ENCODE measurements at regions not wholly inside any gene's neighbourhood (a gene's known extent, or its start where the extent isn't known, plus 50 kb on each side); places are given as distances from the start of the nearest gene placed in this dataset.

DNA sequence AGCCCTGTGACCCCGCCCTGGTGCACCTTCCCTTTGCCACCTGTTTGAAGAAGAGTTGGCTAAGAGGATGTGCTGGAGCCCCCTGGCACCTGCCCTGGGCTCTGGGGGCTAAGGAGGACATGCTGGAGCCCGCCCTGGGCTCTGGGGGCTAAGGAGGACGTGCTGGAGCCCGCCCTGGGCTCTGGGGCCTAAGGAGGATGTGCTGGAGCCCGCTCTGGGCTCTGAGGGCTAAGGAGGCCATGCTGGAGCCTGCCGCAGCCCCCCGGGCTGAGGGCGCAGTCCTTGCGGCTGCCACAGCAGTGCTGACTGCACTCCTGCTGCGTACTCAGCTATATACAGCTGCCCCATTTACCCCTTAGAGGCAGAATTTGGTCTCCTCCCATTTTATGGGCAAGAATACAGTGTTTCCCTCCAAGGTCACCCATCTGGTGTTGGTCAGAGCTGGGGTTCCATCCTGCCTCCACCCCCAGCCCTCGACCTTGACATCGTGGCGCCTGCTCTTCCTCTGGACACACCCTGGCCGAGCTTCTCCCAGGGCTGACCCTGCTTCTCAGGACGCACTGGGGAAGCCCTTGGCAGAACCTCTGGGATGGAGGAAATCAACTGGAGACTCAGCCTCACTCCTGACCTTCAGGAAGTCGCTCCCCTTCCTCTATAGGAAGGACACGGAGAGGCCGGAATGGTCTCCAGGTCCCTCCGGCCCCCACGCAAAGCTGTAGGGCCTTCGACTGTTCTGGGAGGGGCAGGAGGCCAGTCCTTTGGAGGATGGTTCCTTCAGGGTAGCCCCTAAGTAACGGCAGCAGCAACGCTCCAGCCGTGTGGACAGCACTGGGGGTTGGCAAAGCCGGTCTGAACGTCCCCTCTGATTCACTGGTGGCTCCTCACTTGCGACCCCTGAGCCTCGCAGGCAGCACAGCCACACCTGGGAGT is 65.0 kb upstream of the HPCAL1 start:
- peaks cover 2% of the 10 kb centered on the region for H3K9me3 ChIP-seq (ENCODE audit: severe bottlenecking)
- no peaks in the 10 kb centered on the region for H3K36me3 ChIP-seq
- no peak overlapping the region for H3K27ac ChIP-seq
- TF ChIP-seq, protein P1, sequence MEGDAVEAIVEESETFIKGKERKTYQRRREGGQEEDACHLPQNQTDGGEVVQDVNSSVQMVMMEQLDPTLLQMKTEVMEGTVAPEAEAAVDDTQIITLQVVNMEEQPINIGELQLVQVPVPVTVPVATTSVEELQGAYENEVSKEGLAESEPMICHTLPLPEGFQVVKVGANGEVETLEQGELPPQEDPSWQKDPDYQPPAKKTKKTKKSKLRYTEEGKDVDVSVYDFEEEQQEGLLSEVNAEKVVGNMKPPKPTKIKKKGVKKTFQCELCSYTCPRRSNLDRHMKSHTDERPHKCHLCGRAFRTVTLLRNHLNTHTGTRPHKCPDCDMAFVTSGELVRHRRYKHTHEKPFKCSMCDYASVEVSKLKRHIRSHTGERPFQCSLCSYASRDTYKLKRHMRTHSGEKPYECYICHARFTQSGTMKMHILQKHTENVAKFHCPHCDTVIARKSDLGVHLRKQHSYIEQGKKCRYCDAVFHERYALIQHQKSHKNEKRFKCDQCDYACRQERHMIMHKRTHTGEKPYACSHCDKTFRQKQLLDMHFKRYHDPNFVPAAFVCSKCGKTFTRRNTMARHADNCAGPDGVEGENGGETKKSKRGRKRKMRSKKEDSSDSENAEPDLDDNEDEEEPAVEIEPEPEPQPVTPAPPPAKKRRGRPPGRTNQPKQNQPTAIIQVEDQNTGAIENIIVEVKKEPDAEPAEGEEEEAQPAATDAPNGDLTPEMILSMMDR (IDR thresholded peaks at IDR 0.05; ENCODE audit: low read depth, low read length): no peak
- DNase-seq: no peak
- H3K4me3 ChIP-seq (ENCODE audit: low read depth, low read length): no peak overlapping the region
- H3K27me3 ChIP-seq (ENCODE audit: insufficient read depth, low read depth, severe bottlenecking): no peaks in the 10 kb centered on the region

DNA sequence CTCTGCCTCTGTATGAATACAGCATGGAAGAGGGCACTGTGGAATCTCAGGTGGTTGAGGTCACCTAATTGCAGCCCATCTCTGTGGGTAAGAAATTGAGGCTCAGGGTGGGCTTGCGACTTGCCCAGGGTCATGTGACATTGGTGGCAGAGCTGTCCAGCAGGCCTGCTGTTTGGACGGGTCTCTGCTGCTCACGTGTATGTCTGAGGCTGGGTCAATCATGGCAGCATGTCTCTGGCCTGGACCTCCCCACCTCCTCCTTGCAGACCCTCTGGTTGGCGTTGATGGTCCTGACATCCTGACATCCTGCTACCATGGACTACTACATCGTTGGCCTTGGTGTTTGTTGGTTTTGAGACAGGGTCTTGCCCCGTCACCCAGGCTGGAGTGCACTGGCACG is 64.3 kb upstream of the HPCAL1 start:
- Histone ChIP-seq H3K27me3 (ENCODE audit: insufficient read depth, low read depth, severe bottlenecking) (no peaks in the 10 kb centered on the region), H3K4me3 (ENCODE audit: low read depth, low read length) (no peak overlapping the region), H3K27ac (no peak overlapping the region), H3K36me3 (no peaks in the 10 kb centered on the region), H3K9me3 (ENCODE audit: severe bottlenecking) (no peaks in the 10 kb centered on the region)
- DNase-seq: no peak
- TF ChIP-seq, protein P1 (IDR thresholded peaks at IDR 0.05; ENCODE audit: low read depth, low read length): no peak

DNA sequence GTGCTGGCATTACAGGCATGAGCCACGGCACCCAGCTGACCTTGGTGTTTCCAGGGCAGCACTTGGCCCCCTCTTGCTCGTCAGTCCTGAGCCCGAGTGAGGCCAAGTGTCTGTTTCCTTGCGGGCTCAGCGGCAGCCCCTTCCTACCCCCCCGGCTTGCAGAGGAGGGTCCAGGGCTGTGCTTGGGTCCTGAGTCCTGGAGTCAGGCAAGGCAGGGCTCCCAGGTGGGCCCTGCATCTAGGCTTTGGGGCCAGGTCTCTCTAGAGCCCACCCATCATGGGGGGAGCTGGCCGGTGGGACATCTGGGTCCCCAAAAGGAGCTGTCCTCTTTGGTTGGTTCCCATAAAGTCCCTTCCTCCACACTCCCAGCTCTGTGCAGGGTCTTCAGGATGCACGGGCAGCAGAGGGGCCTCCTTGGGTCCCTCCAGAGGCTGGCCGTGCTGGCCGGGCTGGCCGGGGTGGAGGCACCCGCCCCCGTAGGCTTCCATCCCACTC is 63.7 kb upstream of the HPCAL1 start:
- Histone ChIP-seq H3K27me3 (ENCODE audit: insufficient read depth, low read depth, severe bottlenecking) (no peaks in the 10 kb centered on the region), H3K27ac (no peak overlapping the region), H3K36me3 (no peaks in the 10 kb centered on the region), H3K4me3 (ENCODE audit: low read depth, low read length) (no peak overlapping the region), H3K9me3 (ENCODE audit: severe bottlenecking) (no peaks in the 10 kb centered on the region)
- DNase-seq: no peak
- TF ChIP-seq, protein P1 (IDR thresholded peaks at IDR 0.05; ENCODE audit: low read depth, low read length): no peak

DNA sequence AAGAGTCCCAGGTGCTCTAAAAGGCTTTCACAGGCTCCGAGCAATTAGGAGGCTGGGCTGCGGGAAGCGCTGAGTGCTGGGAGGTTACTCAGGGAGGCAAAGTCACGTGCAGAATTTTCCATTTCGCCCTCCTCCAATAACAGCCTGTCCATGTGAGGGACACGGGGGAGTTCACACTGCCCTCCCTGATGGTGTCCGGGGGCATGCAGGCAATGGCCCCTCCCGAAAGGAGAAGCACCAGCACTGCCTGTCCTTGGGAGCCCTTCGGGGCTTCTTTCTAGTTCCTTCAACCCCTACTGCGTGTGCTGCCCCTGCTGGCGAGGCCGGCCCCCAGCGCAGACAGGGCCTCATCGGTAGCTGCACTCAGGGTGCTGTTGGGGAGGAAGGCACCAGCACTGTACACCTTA is 63.1 kb upstream of the HPCAL1 start:
- Histone ChIP-seq H3K9me3 (ENCODE audit: severe bottlenecking) (no peaks in the 10 kb centered on the region), H3K27ac (no peak overlapping the region), H3K4me3 (ENCODE audit: low read depth, low read length) (no peak overlapping the region), H3K36me3 (no peaks in the 10 kb centered on the region), H3K27me3 (ENCODE audit: insufficient read depth, low read depth, severe bottlenecking) (no peaks in the 10 kb centered on the region)
- DNase-seq: no peak
- TF ChIP-seq, protein P1 (IDR thresholded peaks at IDR 0.05; ENCODE audit: low read depth, low read length): peak; percentile 63

DNA sequence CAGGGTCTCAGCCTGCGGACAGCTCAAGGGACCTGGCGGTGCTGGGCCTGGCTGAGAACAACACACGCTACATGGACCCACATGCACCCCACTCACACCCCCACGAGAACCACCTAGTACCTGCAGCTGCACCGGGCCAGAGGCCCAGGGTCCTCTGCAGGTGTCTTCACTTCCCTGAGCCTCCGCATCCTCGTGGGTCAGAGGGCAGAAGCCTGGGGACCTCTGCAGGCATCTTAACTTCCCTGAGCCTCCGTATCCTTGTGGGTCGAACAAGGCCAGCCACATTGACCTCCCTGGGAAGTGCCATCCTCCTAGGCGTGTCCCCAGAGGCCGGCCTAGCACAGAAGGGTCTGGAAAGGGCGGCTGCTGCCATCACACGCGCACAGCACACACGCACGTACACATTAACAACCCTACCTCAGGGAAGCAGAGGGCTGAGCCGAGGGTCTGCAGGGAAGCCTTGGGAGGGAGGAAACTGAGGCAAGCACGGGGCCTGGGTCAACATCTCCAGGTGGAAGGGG is 62.5 kb upstream of the HPCAL1 start:
- H3K27ac ChIP-seq: no peak overlapping the region
- no peaks in the 10 kb centered on the region for H3K9me3 ChIP-seq (ENCODE audit: severe bottlenecking)
- no peaks in the 10 kb centered on the region for H3K36me3 ChIP-seq
- TF ChIP-seq, protein P1 (IDR thresholded peaks at IDR 0.05; ENCODE audit: low read depth, low read length): no peak
- no peaks in the 10 kb centered on the region for H3K27me3 ChIP-seq (ENCODE audit: insufficient read depth, low read depth, severe bottlenecking)
- no peak overlapping the region for H3K4me3 ChIP-seq (ENCODE audit: low read depth, low read length)
- DNase-seq: no peak

Data from WERI-Rb-1 (cell line).